ENCODE measurements at regions not wholly inside any gene's neighbourhood (a gene's known extent, or its start where the extent isn't known, plus 50 kb on each side); places are given as distances from the start of the nearest gene placed in this dataset.

GRCh38 chr1:232445361-232446106 is 184.4 kb downstream of the SIPA1L2 start:
- no peak overlapping the region for H2AFZ ChIP-seq (ENCODE audit: low read length)
- H2BK5ac ChIP-seq (ENCODE audit: insufficient read length, low read length) = no peak overlapping the region
- H3K18ac ChIP-seq (ENCODE audit: insufficient read length, low read depth, low read length) = no peak overlapping the region
- H3K79me1 ChIP-seq (ENCODE audit: insufficient read depth, low read depth, low read length, poor library complexity, severe bottlenecking) = no peaks in the 10 kb centered on the region
- H3K23ac ChIP-seq (ENCODE audit: insufficient read length, low read depth, low read length) = no peak overlapping the region
- H2AK5ac ChIP-seq (ENCODE audit: insufficient read length, low read length) = no peak overlapping the region
- no peak for DNase-seq
- Mint-ChIP-seq H3K9me3 (no peaks in the 10 kb centered on the region), H3K36me3 (ENCODE audit: insufficient read depth in 1 of 3, low read depth in 3 of 3) (no peaks in the 10 kb centered on the region; a peak in 1 of 7 replicates), H3K4me3 (no peak overlapping the region), H3K4me1 (peaks cover 0 to 5% of the 10 kb centered on the region in 2 experiments; a peak in 2 of 4 replicates), H3K27me3 (ENCODE audit: low read depth) (peaks cover 2% of the 10 kb centered on the region; the same call in 1 of the 2 replicates), H3K27ac (no peak overlapping the region)
- H3K9me3 ChIP-seq (ENCODE audit: control insufficient read depth, low read depth, low read length) = no peaks in the 10 kb centered on the region
- no peak overlapping the region for H4K91ac ChIP-seq (ENCODE audit: insufficient read length, low read depth, low read length)
- H3K4me2 ChIP-seq (ENCODE audit: insufficient read depth, insufficient read length, low read length) = no peak overlapping the region
- H4K8ac ChIP-seq (replicated peaks; ENCODE audit: insufficient read length, low read depth, low read length) = no peak overlapping the region
- H3K9ac ChIP-seq (ENCODE audit: extremely low read depth, insufficient read length, low read length) = no peak overlapping the region
- H2BK15ac ChIP-seq (ENCODE audit: low read depth, low read length) = no peak overlapping the region
- no peaks in the 10 kb centered on the region for H3K27me3 ChIP-seq (ENCODE audit: insufficient read depth, low read length)
- no peak overlapping the region for H3K27ac ChIP-seq (ENCODE audit: insufficient read length, low read depth, low read length)
- no peak overlapping the region; the same call in 1 of the 2 replicates for H3K14ac ChIP-seq (ENCODE audit: insufficient read depth, low read length)
- H2BK120ac ChIP-seq (ENCODE audit: low read depth, low read length, poor library complexity, severe bottlenecking) = no peak overlapping the region
- H3K56ac ChIP-seq (ENCODE audit: insufficient read length, low read depth, low read length) = no peak overlapping the region
- no peak overlapping the region for H2BK12ac ChIP-seq (ENCODE audit: insufficient read length, low read depth, low read length)
- H3T11ph ChIP-seq (ENCODE audit: low read length) = no peak overlapping the region
- H3K23me2 ChIP-seq (ENCODE audit: insufficient read length, low read depth, low read length, poor library complexity, severe bottlenecking) = no peaks in the 10 kb centered on the region
- H4K20me1 ChIP-seq (ENCODE audit: control insufficient read depth, insufficient read depth, insufficient read length) = no peaks in the 10 kb centered on the region
- no peak overlapping the region for H2BK20ac ChIP-seq (ENCODE audit: low read depth, low read length, poor library complexity, severe bottlenecking)
- no peak overlapping the region for H3K4ac ChIP-seq (ENCODE audit: low read depth, low read length)
- H4K5ac ChIP-seq (ENCODE audit: insufficient read length, low read depth, low read length) = no peak overlapping the region
- H3K79me2 ChIP-seq (ENCODE audit: insufficient read depth, low read length) = no peaks in the 10 kb centered on the region
- no peaks in the 10 kb centered on the region for H3K4me1 ChIP-seq (ENCODE audit: insufficient read depth, low read length)
- no peak for TF ChIP-seq CTCF (conservative IDR thresholded peaks at IDR 0.05)
- WGBS (ENCODE audit: extremely low coverage, insufficient read length, low lambda C conversion rate) = no CpG with 5 or more reads among the region's 24 CpGs
